AG09309 (cell line): ENCODE measurements at regions not wholly inside any gene's neighbourhood (a gene's known extent, or its start where the extent isn't known, plus 50 kb on each side); places are given as distances from the start of the nearest gene placed in this dataset.

ENCODE experiments used
- DNase-seq: peaks from one replicate; pipeline ENCODE4 v3.0.0-alpha.2; 2010; ENCODE audit warnings: low read depth
- H3K4me3 ChIP-seq: 2 replicates; pipeline ENCODE4 v1.5.1; 2011; ENCODE audit warnings: mild to moderate bottlenecking, low read depth, low read length, moderate library complexity; ENCODE audit not compliant: control insufficient read depth
- CTCF ChIP-seq: IDR thresholded peaks from 2 replicates; pipeline ENCODE4 v1.5.1; 2011; ENCODE audit warnings: mild to moderate bottlenecking, low read depth, low read length, inconsistent platforms; ENCODE audit not compliant: insufficient read depth, control insufficient read depth; ENCODE audit errors: missing control alignments

- peak; percentile 53 for DNase-seq
- no peak for TF ChIP-seq CTCF
- no peak overlapping the region for H3K4me3 ChIP-seq
These were observed 220.7 kb upstream of the EMCN start for GRCh38 chr4:100738196-100739165.

DNA sequence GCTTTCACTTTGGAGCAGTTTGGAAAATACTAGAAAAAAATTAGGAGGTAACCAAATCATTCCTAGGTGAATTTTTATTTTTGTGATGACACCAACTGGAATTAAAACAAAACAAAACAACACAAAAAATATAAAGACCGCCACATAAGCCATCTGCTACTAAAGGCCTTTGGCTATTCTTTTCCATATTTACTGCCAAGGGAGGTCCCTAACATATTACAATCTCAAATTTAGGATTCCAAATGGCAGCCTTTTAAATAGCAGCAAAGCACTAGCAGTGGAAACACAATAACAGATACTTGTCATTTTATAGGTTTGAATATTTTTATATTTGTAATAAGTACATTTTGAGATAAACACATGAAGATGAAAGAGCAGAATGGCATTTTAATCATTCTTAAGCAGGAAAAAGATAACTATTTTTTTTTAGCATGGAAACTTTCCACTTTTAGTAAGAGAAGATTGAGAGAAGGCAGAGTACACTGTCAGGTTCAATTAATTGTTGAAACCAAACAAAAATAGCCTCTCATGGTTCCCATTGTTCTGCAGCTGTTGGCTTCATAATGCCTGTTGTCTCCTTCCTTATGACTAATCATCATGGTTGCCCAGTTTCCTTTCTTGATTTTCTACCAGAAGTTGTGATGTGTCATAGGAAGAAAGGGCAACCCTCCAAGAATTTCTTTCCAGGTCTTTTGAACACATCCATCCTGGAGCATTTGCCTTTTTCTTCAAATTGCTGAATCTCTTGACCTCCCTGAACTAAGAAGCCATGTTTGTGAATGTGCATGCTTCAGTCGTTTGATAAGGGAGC, 219.0 kb upstream of the EMCN start:
- DNase-seq: peak; percentile 44
- TF ChIP-seq CTCF: no peak
- no peak overlapping the region for H3K4me3 ChIP-seq

- no peak for DNase-seq
- TF ChIP-seq CTCF: no peak
These were observed 211.0 kb upstream of the EMCN start for GRCh38 chr4:100728861-100729260.

DNA sequence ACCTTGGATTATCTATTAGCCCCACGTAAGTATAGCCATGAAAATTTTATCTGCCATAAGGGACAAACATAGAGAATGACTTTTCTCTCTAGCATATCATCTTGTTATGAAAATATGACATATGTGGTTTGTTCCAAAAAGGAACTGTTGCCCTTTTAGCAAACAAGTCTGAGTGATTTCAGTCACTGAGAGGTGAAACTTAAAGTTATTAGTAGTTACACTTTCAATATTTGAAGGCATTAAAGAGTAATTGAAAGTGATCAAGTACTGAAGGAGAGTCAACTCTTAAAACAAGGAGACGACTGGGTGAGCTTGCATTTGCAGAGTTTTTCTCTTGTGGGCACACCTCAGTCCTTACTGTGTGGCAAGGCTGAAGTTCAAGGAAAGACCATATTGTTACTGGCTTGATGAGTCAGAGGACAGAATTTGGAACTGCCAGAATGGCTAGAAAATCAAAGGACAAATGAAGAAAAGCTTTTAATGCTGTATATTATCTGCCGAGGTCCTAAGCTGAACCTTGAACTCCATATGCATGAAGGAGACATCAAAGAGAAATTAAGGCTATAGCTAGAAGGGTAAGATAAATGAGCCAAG, 205.1 kb upstream of the EMCN start:
- no peak for TF ChIP-seq CTCF
- no peak overlapping the region for H3K4me3 ChIP-seq
- no peak for DNase-seq

More at GRCh38 chr4:100728861-100729260, 211.0 kb upstream of the EMCN start:
- no peak overlapping the region for H3K4me3 ChIP-seq

- H3K4me3 ChIP-seq: no peak overlapping the region
- DNase-seq: no peak
- TF ChIP-seq CTCF: no peak
These were observed 204.3 kb upstream of the EMCN start for GRCh38 chr4:100722133-100722532.

DNA sequence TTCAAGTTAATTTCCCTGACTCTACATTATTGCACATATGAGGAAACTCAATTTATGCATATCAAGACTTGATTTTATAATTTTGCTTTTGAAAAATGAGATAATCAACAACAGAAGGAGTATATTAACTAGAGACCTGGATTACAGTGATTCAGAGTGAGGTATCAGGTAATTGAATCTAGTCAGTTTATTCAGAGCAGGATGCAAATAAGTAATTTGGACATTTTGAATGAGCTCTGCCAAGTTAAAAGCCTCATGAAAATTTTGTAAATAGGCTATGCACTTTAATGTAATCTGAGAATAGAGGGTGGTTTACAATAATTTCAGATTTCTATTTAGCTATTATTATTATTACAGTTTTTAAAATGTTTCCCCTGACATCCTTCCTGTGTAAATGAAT, 203.7 kb upstream of the EMCN start:
- DNase-seq: no peak
- TF ChIP-seq CTCF: no peak
- H3K4me3 ChIP-seq: no peak overlapping the region
